K562 (cell line): ENCODE measurements at regions not wholly inside any gene's neighbourhood (a gene's known extent, or its start where the extent isn't known, plus 50 kb on each side); places are given as distances from the start of the nearest gene placed in this dataset.

ENCODE experiments used
- ATAC-seq: fragments of 200-7000 bp; cut with Tn5 transposase; 3 replicates; pipeline ENCODE4 v1.9.1; 2020; ENCODE audit warnings: moderate library complexity
- BruUV-seq: library from RNA; stranded (reverse); fragments of 400-500 nt; replicated peaks from 2 replicates; lab custom pipeline; 2021; lab: Mats Ljungman, UMichigan
- CTCF ChIA-PET: fragments of 300-600 bp; formaldehyde crosslinking; extraction: SDS; loops from one replicate; lab custom pipeline; 2021; ENCODE audit warnings: low intra/inter-chr PET ratio; lab: Yijun Ruan, JAX
- POLR2A ChIA-PET: fragments of 300-600, 350-650 bp; sonication (Branson Sonifier 250); formaldehyde crosslinking; extraction: SDS; loops from one replicate; lab custom pipeline; 2021; ENCODE audit warnings: antibody characterized with exemption, inconsistent platforms; lab: Yijun Ruan, JAX
- DNase-seq, 4 experiments: peaks; one replicate each; pipeline versions ENCODE4 v3.0.0 to v3.0.0-alpha.2; 2011 to 2018; ENCODE audit warnings: low spot score in 3 of 4, mixed read lengths in 3 of 4; ENCODE audit errors: extremely low read depth in 1 of 4
- FAIRE-seq: peaks from 2 replicates; lab custom pipeline; 2011; peaks lifted over from hg19 to GRCh38; lab: Jason Lieb, UNC
- H2AFZ ChIP-seq: 2 replicates; pipeline ENCODE4 v1.6.0; 2011; ENCODE audit warnings: low read depth, low read length, control low read depth, inconsistent platforms
- H3K27ac ChIP-seq: fragments of 200-600 bp; 3 replicates; pipeline ENCODE4 v1.8.0; 2011; ENCODE audit warnings: low read depth, mild to moderate bottlenecking, control low read depth, inconsistent platforms, low read length, moderate library complexity, mixed read lengths; ENCODE audit errors: extremely low read depth
- H3K27me3 ChIP-seq, 2 experiments: fragments of 300-600 bp in 1 of 2; 2 replicates in 1 of 2; 3 replicates in 1 of 2; pipeline versions ENCODE4 v1.6.0 to v1.8.0; 2011; ENCODE audit warnings: inconsistent platforms in 2 of 2, low read length in 2 of 2, mild to moderate bottlenecking in 1 of 2, mixed read lengths in 1 of 2, moderate library complexity in 1 of 2; ENCODE audit not compliant: control insufficient read depth in 2 of 2, insufficient read depth in 2 of 2
- H3K36me3 ChIP-seq: fragments of 300-600 bp; 3 replicates; pipeline ENCODE4 v1.8.0; 2011; ENCODE audit warnings: mild to moderate bottlenecking, low read length, inconsistent platforms; ENCODE audit not compliant: control insufficient read depth, insufficient read depth
- H3K4me1 ChIP-seq, 2 experiments: fragments of 200-600 bp in 1 of 2; replicated peaks in 1 of 2; 2 replicates in 1 of 2; 3 replicates in 1 of 2; pipeline versions ENCODE4 v1.5.1 to v1.8.0; 2011; ENCODE audit warnings: inconsistent platforms in 2 of 2, low read length in 2 of 2, mild to moderate bottlenecking in 1 of 2, mixed read lengths in 1 of 2, moderate library complexity in 1 of 2; ENCODE audit not compliant: control insufficient read depth in 2 of 2, insufficient read depth in 2 of 2
- H3K4me2 ChIP-seq: 2 replicates; pipeline ENCODE4 v1.6.1; 2011; ENCODE audit warnings: low read length, control low read depth, inconsistent platforms, mixed read lengths; ENCODE audit not compliant: insufficient read depth
- H3K4me3 ChIP-seq: fragments of 200-600 bp; sonication (generic), shearing (Covaris generic); 2 replicates; pipeline ENCODE4 v1.5.1; 2016; ENCODE audit warnings: control low read depth, inconsistent platforms
- H3K79me2 ChIP-seq: fragments of 200-600 bp; 3 replicates; pipeline ENCODE4 v1.8.0; 2011; ENCODE audit warnings: low read length, inconsistent platforms; ENCODE audit not compliant: control insufficient read depth, insufficient read depth
- H3K9ac ChIP-seq, 2 experiments: 2 replicates each; pipeline versions ENCODE4 v1.6.0 to v1.6.1; 2011; ENCODE audit warnings: low read depth in 2 of 2, low read length in 2 of 2, control low read depth in 1 of 2, inconsistent platforms in 1 of 2, mild to moderate bottlenecking in 1 of 2, mixed read lengths in 1 of 2; ENCODE audit not compliant: insufficient read depth in 1 of 2
- H3K9me1 ChIP-seq: one replicate; pipeline ENCODE4 v1.6.0; 2011; ENCODE audit warnings: inconsistent platforms, mild to moderate bottlenecking, low read length, moderate library complexity; ENCODE audit not compliant: control insufficient read depth, insufficient read depth
- H3K9me3 ChIP-seq: replicated peaks from 2 replicates; pipeline ENCODE4 v1.5.1; 2011; ENCODE audit warnings: low read depth, low read length, inconsistent platforms; ENCODE audit not compliant: control insufficient read depth, insufficient read depth
- H4K20me1 ChIP-seq: replicated peaks from 2 replicates; pipeline ENCODE4 v1.6.1; 2011; ENCODE audit warnings: low read length, inconsistent platforms, mixed read lengths; ENCODE audit not compliant: control insufficient read depth, insufficient read depth
- CHD4 ChIP-seq: fragments of 200-600 bp; sonication (generic); IDR thresholded peaks from 3 replicates; pipeline ENCODE4 v1.6.1; 2012; ENCODE audit warnings: low read depth, mild to moderate bottlenecking, mixed read lengths, low read length, inconsistent platforms; ENCODE audit not compliant: insufficient read depth, insufficient replicate concordance, poor library complexity, severe bottlenecking
- HNRNPH1 ChIP-seq: fragments of 200-400 bp; formaldehyde crosslinking; optimal IDR thresholded peaks from 2 replicates; pipeline ENCODE3; 2017; ENCODE audit warnings: low read depth, mild to moderate bottlenecking, low read length, moderate library complexity
- MXI1 ChIP-seq: IDR thresholded peaks from 2 replicates; pipeline ENCODE4 v1.6.1; 2011; ENCODE audit warnings: low read depth, mild to moderate bottlenecking, improper control_type of control experiment, low read length
- NEUROD1 ChIP-seq: fragments of 150-350 bp; IDR thresholded peaks from 2 replicates; pipeline ENCODE4 v1.6.1; 2014; ENCODE audit warnings: borderline replicate concordance, low read length, low read depth; ENCODE audit not compliant: partially characterized antibody
- RFX7 ChIP-seq: fragments of 250-450 bp; sonication (Bioruptor Pico); IDR thresholded peaks from 2 replicates; pipeline ENCODE4 v1.5.1; 2021; ENCODE audit warnings: mild to moderate bottlenecking
- SMC3 ChIP-seq: conservative IDR thresholded peaks from 2 replicates; pipeline ENCODE4 v1.6.1; 2011; ENCODE audit warnings: low read depth, low read length, improper control_type of control experiment; ENCODE audit not compliant: insufficient read depth
- ZBTB40 ChIP-seq, 2 experiments: fragments of 450-650 bp in 1 of 2; sonication (generic) in 1 of 2; formaldehyde crosslinking in 1 of 2; IDR thresholded peaks; 2 replicates each; pipeline versions ENCODE4 v1.7.1 to v1.9.0; 2016 to 2022; ENCODE audit warnings: inconsistent platforms in 1 of 2, mild to moderate bottlenecking in 1 of 2, missing genetic modification reagents in 1 of 2
- ZNF609 ChIP-seq: sonication (generic); formaldehyde crosslinking; IDR thresholded peaks from 2 replicates; pipeline ENCODE4 v1.8.1; 2023; ENCODE audit warnings: missing genetic modification reagents, mild to moderate bottlenecking, borderline replicate concordance
- in situ Hi-C: fragments of 300-500 bp; cut with MboI; formaldehyde crosslinking; loops from 4 replicates; pipeline ENCODE4 v1.15.0; 2018; ENCODE audit warnings: inconsistent platforms, mixed read lengths
- intact Hi-C: fragments of 100-400 bp; cut with micrococcal nuclease; formaldehyde crosslinking; loops from 2 replicates; pipeline ENCODE4 v1.14.2; 2022

GRCh38 chr4:71288875-71289274 is 49.9 kb upstream of the SLC4A4 start:
- no TSS peak for BruUV-seq
- in situ Hi-C loops (no loop called here), intact Hi-C loops (no loop called here)
- H3K27me3 ChIP-seq = no peaks in the 10 kb centered on the region; a peak in 1 of 5 replicates
- no peak overlapping the region for H3K9ac ChIP-seq
- H3K4me3 ChIP-seq = no peak overlapping the region
- no peaks in the 10 kb centered on the region for H3K36me3 ChIP-seq
- H3K4me2 ChIP-seq = no peak overlapping the region
- H4K20me1 ChIP-seq = no peaks in the 10 kb centered on the region
- no peak overlapping the region for H3K27ac ChIP-seq
- DNase-seq = no peak
- H3K9me1 ChIP-seq = no peaks in the 10 kb centered on the region
- no peaks in the 10 kb centered on the region for H3K9me3 ChIP-seq
- ChIA-PET POLR2A (interaction anchor here (1.2 kb wide), 1 partner anchor 33 kb away, joined by 3 read pairs; no protein-coding TSS in a partner anchor), CTCF (no interaction called here)
- no peaks in the 10 kb centered on the region for H3K79me2 ChIP-seq
- no peak overlapping the region for H2AFZ ChIP-seq
- FAIRE-seq = no peak
- no peaks in the 10 kb centered on the region for H3K4me1 ChIP-seq
- ATAC-seq = no peak
- TF ChIP-seq SMC3 (no peak), HNRNPH1 (no peak), NEUROD1 (no peak), MXI1 (no peak), ZBTB40 (IDR thresholded peaks at IDR 0.05) (no peak), ZBTB40 (CRISPR knock-in tag; IDR thresholded peaks at IDR 0.05) (no peak), ZNF609 (no peak), RFX7 (CRISPR knock-in tag) (no peak), CHD4 (no peak)
